ENCODE measurements at regions not wholly inside any gene's neighbourhood (a gene's known extent, or its start where the extent isn't known, plus 50 kb on each side); places are given as distances from the start of the nearest gene placed in this dataset.

DNA sequence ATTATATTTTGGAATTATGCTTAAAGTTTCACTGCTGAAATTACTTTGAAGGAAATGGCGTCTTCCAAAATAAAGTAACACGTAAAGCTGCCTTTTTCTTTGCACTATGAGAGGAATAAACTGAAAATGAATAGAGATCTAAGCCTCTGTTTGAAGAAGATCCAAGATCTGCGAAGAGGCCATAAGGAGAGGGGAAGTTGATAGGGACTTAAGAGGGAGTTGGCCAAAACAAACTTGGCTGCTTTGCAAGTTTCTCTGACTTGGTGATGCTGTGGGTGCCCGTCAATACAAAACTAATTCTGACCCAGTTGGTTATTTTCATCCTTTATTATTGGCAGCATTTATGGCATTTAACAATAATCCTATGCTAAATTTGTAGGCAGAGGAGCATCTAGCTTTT is 190.2 kb upstream of the GBE1 start:
- DNase-seq = no peak
- Histone ChIP-seq H3K4me3 (ENCODE audit: low read length in 3 of 3) (no peak overlapping the region), H3K27ac (ENCODE audit: low read depth in 2 of 2, low read length in 2 of 2) (no peak overlapping the region), H3K4me1 (ENCODE audit: control insufficient read depth in 2 of 3, insufficient read depth in 2 of 3, low read depth in 1 of 3, low read length in 3 of 3) (no peaks in the 10 kb centered on the region), H3K36me3 (ENCODE audit: control insufficient read depth in 2 of 3, insufficient read depth in 3 of 3, low read length in 3 of 3) (no peaks in the 10 kb centered on the region), H3K9ac (ENCODE audit: low read length in 3 of 3) (no peak overlapping the region), H3K27me3 (ENCODE audit: control insufficient read depth, insufficient read depth, low read length) (no peaks in the 10 kb centered on the region), H3K9me3 (ENCODE audit: control insufficient read depth in 2 of 3, insufficient read depth in 1 of 3, low read length in 3 of 3) (no peaks in the 10 kb centered on the region)
- intact Hi-C loops (cut with DNase I) = no loop called here
- TF ChIP-seq, protein P1, sequence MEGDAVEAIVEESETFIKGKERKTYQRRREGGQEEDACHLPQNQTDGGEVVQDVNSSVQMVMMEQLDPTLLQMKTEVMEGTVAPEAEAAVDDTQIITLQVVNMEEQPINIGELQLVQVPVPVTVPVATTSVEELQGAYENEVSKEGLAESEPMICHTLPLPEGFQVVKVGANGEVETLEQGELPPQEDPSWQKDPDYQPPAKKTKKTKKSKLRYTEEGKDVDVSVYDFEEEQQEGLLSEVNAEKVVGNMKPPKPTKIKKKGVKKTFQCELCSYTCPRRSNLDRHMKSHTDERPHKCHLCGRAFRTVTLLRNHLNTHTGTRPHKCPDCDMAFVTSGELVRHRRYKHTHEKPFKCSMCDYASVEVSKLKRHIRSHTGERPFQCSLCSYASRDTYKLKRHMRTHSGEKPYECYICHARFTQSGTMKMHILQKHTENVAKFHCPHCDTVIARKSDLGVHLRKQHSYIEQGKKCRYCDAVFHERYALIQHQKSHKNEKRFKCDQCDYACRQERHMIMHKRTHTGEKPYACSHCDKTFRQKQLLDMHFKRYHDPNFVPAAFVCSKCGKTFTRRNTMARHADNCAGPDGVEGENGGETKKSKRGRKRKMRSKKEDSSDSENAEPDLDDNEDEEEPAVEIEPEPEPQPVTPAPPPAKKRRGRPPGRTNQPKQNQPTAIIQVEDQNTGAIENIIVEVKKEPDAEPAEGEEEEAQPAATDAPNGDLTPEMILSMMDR (IDR thresholded peaks at IDR 0.05; ENCODE audit: borderline replicate concordance, extremely low read depth, insufficient read depth) = no peak
- no peak for FAIRE-seq

DNA sequence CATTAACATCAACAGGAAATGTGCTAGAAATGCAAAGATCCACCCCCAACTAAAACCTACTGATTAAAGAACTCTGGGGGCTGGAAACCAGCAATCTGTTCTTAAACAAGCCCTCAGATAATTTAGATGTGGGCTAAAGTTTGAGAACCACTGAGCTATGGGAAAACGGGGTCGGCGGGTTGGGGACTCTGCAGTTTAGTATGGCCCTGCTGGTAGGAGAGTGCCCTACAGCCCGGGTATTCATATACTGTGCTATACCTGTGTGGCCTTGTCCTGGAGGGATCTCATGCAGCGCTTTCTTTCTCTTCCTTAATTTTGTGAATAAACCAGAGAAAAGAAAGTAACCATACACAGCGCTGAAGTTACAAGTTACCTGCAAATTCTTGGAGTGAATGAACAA is 189.7 kb upstream of the GBE1 start:
- Histone ChIP-seq H3K4me1 (ENCODE audit: control insufficient read depth in 2 of 3, insufficient read depth in 2 of 3, low read depth in 1 of 3, low read length in 3 of 3) (no peaks in the 10 kb centered on the region), H3K36me3 (ENCODE audit: control insufficient read depth in 2 of 3, insufficient read depth in 3 of 3, low read length in 3 of 3) (no peaks in the 10 kb centered on the region), H3K27ac (ENCODE audit: low read depth in 2 of 2, low read length in 2 of 2) (no peak overlapping the region), H3K9me3 (ENCODE audit: control insufficient read depth in 2 of 3, insufficient read depth in 1 of 3, low read length in 3 of 3) (no peaks in the 10 kb centered on the region), H3K27me3 (ENCODE audit: control insufficient read depth, insufficient read depth, low read length) (no peaks in the 10 kb centered on the region), H3K4me3 (ENCODE audit: low read length in 3 of 3) (no peak overlapping the region), H3K9ac (ENCODE audit: low read length in 3 of 3) (no peak overlapping the region)
- DNase-seq = no peak
- TF ChIP-seq, protein P1 (IDR thresholded peaks at IDR 0.05; ENCODE audit: borderline replicate concordance, extremely low read depth, insufficient read depth) = no peak
- FAIRE-seq = no peak
- intact Hi-C loops (cut with DNase I) = no loop called here

DNA sequence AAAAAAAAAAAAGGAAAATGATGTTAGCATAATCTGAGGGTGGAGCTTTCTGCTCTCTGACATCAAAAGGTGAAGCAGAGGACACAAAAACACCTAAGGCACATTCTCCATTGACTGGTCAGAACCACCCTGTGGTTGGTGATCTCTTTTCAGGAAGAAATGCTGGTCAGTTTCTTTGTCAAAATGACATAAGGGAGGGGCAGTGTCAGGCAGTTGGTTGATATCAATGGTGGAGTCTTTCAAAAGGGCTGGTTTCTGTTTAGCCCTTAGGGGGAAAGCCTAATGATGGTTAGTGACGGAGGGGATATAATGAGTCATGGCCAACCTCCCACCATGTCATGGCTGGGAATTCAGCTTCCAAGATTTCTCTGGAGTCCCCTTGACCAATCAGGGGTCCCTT is 185.9 kb upstream of the GBE1 start:
- no peaks in the 10 kb centered on the region for H3K4me1 ChIP-seq (ENCODE audit: control insufficient read depth in 2 of 3, insufficient read depth in 2 of 3, low read depth in 1 of 3, low read length in 3 of 3)
- H3K36me3 ChIP-seq (ENCODE audit: control insufficient read depth in 2 of 3, insufficient read depth in 3 of 3, low read length in 3 of 3) = no peaks in the 10 kb centered on the region
- H3K9me3 ChIP-seq (ENCODE audit: control insufficient read depth in 2 of 3, insufficient read depth in 1 of 3, low read length in 3 of 3) = no peaks in the 10 kb centered on the region
- H3K27ac ChIP-seq (ENCODE audit: low read depth in 2 of 2, low read length in 2 of 2) = no peak overlapping the region
- intact Hi-C loops (cut with DNase I) = no loop called here
- FAIRE-seq (no peak), DNase-seq (no peak)
- H3K27me3 ChIP-seq (ENCODE audit: control insufficient read depth, insufficient read depth, low read length) = no peaks in the 10 kb centered on the region
- no peak overlapping the region for H3K9ac ChIP-seq (ENCODE audit: low read length in 3 of 3)
- H3K4me3 ChIP-seq (ENCODE audit: low read length in 3 of 3) = no peak overlapping the region
- TF ChIP-seq, protein P1 (IDR thresholded peaks at IDR 0.05; ENCODE audit: borderline replicate concordance, extremely low read depth, insufficient read depth) = no peak

DNA sequence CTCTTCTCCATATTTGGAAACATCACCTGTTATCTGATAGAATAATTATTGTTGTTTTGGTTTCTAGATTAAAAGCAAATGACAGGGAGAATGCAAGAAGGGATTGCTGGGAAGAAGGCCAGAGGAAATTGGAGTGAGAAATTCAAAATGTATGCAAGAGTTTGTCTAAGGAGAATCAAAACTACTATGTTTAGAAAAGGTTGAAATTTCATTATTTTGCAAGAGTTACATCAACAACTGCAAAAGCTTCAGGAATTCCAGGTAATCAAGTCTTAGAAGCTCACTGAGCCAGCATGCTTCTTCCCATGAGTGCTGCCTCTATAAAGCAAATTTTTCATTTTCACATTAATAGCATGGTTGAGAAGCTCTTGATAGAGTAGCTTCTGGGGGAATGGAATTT is 177.2 kb upstream of the GBE1 start:
- no peak overlapping the region for H3K9ac ChIP-seq (ENCODE audit: low read length in 3 of 3)
- H3K27ac ChIP-seq (ENCODE audit: low read depth in 2 of 2, low read length in 2 of 2) = no peak overlapping the region
- H3K9me3 ChIP-seq (ENCODE audit: control insufficient read depth in 2 of 3, insufficient read depth in 1 of 3, low read length in 3 of 3) = no peaks in the 10 kb centered on the region
- no peak for FAIRE-seq
- no peaks in the 10 kb centered on the region for H3K4me1 ChIP-seq (ENCODE audit: control insufficient read depth in 2 of 3, insufficient read depth in 2 of 3, low read depth in 1 of 3, low read length in 3 of 3)
- intact Hi-C loops (cut with DNase I) = no loop called here
- no peak overlapping the region for H3K4me3 ChIP-seq (ENCODE audit: low read length in 3 of 3)
- no peaks in the 10 kb centered on the region for H3K27me3 ChIP-seq (ENCODE audit: control insufficient read depth, insufficient read depth, low read length)
- H3K36me3 ChIP-seq (ENCODE audit: control insufficient read depth in 2 of 3, insufficient read depth in 3 of 3, low read length in 3 of 3) = no peaks in the 10 kb centered on the region
- TF ChIP-seq, protein P1 (IDR thresholded peaks at IDR 0.05; ENCODE audit: borderline replicate concordance, extremely low read depth, insufficient read depth) = no peak
- DNase-seq = no peak
